Superior temporal gyrus (tissue), 1 donor: ENCODE measurements at regions not wholly inside any gene's neighbourhood (a gene's known extent, or its start where the extent isn't known, plus 50 kb on each side); places are given as distances from the start of the nearest gene placed in this dataset.
A peak's percentile ranks its signal among the peaks of the same experiment; 100 is the strongest.

ENCODE experiments used
- DNase-seq: peaks from one replicate; pipeline ENCODE4 v3.0.0-alpha.2; 2016; ENCODE audit errors: extremely low spot score

- DNase-seq = peak; percentile 89
Observed at GRCh38 chr13:99436686-99437416, 64.4 kb upstream of the TM9SF2 start.

GRCh38 chr13:99439048-99439447, 62.2 kb upstream of the TM9SF2 start:
- no peak for DNase-seq

DNA sequence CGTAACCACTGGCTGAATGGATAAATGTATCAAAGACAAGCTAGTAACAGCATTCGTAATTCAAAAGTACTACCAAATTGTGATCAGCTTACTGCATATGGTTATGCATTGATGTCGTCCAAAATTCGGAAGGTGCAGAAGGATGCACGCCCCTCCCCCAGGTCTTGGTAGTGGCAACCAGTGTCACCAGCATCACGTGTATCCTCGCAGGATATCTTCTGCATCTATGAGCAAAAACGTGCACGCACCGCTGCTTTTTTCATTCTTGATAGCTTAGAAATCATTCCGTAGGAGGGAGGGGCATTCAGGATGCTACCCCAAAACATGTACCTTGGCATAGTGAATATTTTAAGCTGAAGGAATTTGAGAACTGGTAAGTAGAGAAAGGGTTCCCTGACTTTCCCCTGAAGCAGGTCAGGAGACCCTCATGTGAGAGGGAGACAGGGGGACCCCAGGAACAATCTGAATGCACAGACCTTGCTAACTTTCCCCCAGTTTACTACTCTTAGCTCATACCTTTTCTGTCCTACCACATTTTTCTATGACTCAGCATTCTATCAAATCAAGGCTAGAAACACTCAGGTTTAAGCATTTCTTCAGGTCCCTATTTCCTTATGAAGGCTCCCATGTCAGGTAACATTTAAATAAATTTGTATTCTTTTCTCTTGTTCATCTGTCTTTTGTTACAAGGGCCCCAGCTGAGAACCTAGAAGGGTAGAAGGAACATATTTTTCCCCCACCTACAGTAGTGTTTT, 61.2 kb upstream of the TM9SF2 start:
- DNase-seq = no peak

DNA sequence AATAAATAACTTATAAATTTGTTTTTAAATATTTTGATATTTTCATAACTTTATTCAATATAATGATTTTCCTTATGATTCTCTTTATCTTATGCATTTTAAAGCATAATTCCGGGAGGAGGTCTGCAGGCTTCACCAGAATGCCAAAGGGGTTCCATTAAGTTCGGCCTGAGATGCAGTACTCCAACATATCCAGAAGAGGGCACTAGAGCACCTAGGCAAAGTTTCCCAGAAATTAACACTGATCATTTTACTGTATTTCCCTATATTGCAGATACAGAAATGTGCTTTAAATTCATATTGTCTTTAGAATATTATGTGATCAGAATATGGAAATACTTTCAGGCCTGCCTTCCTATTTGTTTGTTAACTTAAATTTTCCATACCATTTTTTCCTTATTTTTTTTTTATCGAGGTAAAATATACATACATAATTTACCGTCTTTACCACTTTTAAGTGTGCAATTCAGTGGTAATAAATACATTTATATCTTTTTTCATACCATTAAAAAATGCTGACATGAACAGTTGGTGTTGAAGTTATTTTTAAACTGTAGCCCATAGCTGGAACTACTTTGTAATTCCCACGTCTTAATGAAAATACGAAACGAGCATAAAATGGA, 58.9 kb upstream of the TM9SF2 start:
- DNase-seq = peak; percentile 84

- DNase-seq = no peak
Observed at GRCh38 chr13:99446242-99446641, 55.0 kb upstream of the TM9SF2 start.

GRCh38 chr13:99448546-99448945, 52.7 kb upstream of the TM9SF2 start:
- DNase-seq = no peak

- DNase-seq = no peak
Observed at GRCh38 chr13:99450416-99450815, 50.9 kb upstream of the TM9SF2 start.
